Middle frontal gyrus (tissue), 1 donor: ENCODE measurements at regions not wholly inside any gene's neighbourhood (a gene's known extent, or its start where the extent isn't known, plus 50 kb on each side); places are given as distances from the start of the nearest gene placed in this dataset.

Experiments used
- DNase-seq: peaks from one replicate; pipeline ENCODE4 v3.0.0-alpha.2; 2015; ENCODE audit warnings: low spot score; ENCODE audit errors: extremely low spot score

GRCh38 chr1:216890871-216891270 is 167.6 kb upstream of the ESRRG start:
- no peak for DNase-seq

- no peak for DNase-seq
These were observed 165.5 kb upstream of the ESRRG start for GRCh38 chr1:216888731-216889130.

- DNase-seq: no peak
These were observed 163.8 kb upstream of the ESRRG start for GRCh38 chr1:216887032-216887431.

- DNase-seq: no peak
These were observed 161.5 kb upstream of the ESRRG start for GRCh38 chr1:216884614-216885229.

GRCh38 chr1:216883518-216883917 is 160.3 kb upstream of the ESRRG start:
- DNase-seq: no peak

- DNase-seq: no peak
These were observed 158.5 kb upstream of the ESRRG start for GRCh38 chr1:216881695-216882094.

GRCh38 chr1:216866714-216867113 is 143.5 kb upstream of the ESRRG start:
- no peak for DNase-seq

GRCh38 chr1:216855810-216856209 is 132.6 kb upstream of the ESRRG start:
- no peak for DNase-seq

GRCh38 chr1:216854836-216855484 is 131.7 kb upstream of the ESRRG start:
- no peak for DNase-seq

- DNase-seq: no peak
These were observed 127.8 kb upstream of the ESRRG start for GRCh38 chr1:216851073-216851472.

- no peak for DNase-seq
These were observed 125.9 kb upstream of the ESRRG start for GRCh38 chr1:216849146-216849545.

- DNase-seq: no peak
These were observed 124.3 kb upstream of the ESRRG start for GRCh38 chr1:216847397-216848036.

GRCh38 chr1:216846339-216846738 is 123.1 kb upstream of the ESRRG start:
- no peak for DNase-seq

- no peak for DNase-seq
These were observed 120.2 kb upstream of the ESRRG start for GRCh38 chr1:216843409-216843808.

GRCh38 chr1:216841165-216841564 is 117.9 kb upstream of the ESRRG start:
- DNase-seq: no peak

- DNase-seq: no peak
These were observed 113.1 kb upstream of the ESRRG start for GRCh38 chr1:216836316-216836715.

- DNase-seq: no peak
These were observed 110.3 kb upstream of the ESRRG start for GRCh38 chr1:216833509-216833908.

- DNase-seq: no peak
These were observed 109.0 kb upstream of the ESRRG start for GRCh38 chr1:216832192-216832591.

GRCh38 chr1:216830424-216831210 is 107.4 kb upstream of the ESRRG start:
- DNase-seq: no peak

GRCh38 chr1:216827251-216827650 is 104.0 kb upstream of the ESRRG start:
- no peak for DNase-seq

GRCh38 chr1:216826646-216827045 is 103.4 kb upstream of the ESRRG start:
- no peak for DNase-seq

GRCh38 chr1:216826214-216826613 is 103.0 kb upstream of the ESRRG start:
- no peak for DNase-seq
